GM12878 (cell line): ENCODE measurements at regions not wholly inside any gene's neighbourhood (a gene's known extent, or its start where the extent isn't known, plus 50 kb on each side); places are given as distances from the start of the nearest gene placed in this dataset.

Experiments used
- BHLHE40 ChIP-seq, 2 experiments: fragments of 450-650 bp in 1 of 2; IDR thresholded peaks; 2 replicates each; pipeline ENCODE4 v1.6.1; 2011 to 2017; ENCODE audit warnings: low read depth in 2 of 2, borderline replicate concordance in 1 of 2, improper control_type of control experiment in 1 of 2, low read length in 1 of 2, mild to moderate bottlenecking in 1 of 2
- HDAC2 ChIP-seq: fragments of 200-600 bp; sonication (generic); IDR thresholded peaks from 2 replicates; pipeline ENCODE4 v1.6.1; 2017
- RCOR1 ChIP-seq: conservative IDR thresholded peaks from 2 replicates; pipeline ENCODE4 v1.6.1; 2012; ENCODE audit warnings: low read depth, low read length, improper control_type of control experiment

DNA sequence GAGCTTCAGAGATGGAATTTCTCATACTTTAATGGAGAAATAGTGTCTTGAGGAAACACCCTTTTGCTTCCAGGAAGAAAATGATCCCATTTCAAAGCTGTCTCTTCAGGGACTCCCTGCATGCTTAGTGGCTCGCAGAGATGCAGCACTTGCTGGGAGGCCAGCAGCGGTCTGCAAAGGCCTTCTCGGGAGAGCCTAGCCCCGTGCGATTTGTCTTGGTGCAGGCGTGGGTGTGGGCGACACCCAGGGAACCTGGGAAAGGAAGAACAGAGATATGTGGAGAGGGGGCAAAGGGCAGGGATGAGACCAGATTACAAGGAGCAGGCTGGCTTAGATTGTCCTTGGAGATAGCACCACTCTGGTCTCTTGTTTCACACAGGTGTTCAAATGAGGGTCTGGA is 352.3 kb upstream of the PODXL start:
- TF ChIP-seq RCOR1 = no peak
- TF ChIP-seq HDAC2 = no peak
- TF ChIP-seq BHLHE40 (IDR thresholded peaks at IDR 0.05; ENCODE audit: borderline replicate concordance in 1 of 2, low read depth in 2 of 2, low read length in 1 of 2) = no peak
